Fibroblast of lung (primary cell): ENCODE measurements at regions not wholly inside any gene's neighbourhood (a gene's known extent, or its start where the extent isn't known, plus 50 kb on each side); places are given as distances from the start of the nearest gene placed in this dataset.
"Not testable (repeated sequence)": the region's sequence is repeated elsewhere in the genome, so short reads cannot be mapped to it uniquely, and the experiment has no call there.

ENCODE experiments used
- DNase-seq, 2 donors: peaks; one replicate each; pipeline versions ENCODE4 v3.0.0 to v3.0.0-alpha.2; 2010; ENCODE audit warnings: low read depth in 2 of 2
- H2AFZ ChIP-seq: 2 replicates; pipeline ENCODE4 v1.5.1; 2012; ENCODE audit warnings: low read length, control low read depth, inconsistent platforms
- H3K27ac ChIP-seq: 2 replicates; pipeline ENCODE4 v1.5.1; 2011; ENCODE audit warnings: low read length, control low read depth; ENCODE audit not compliant: insufficient read depth
- H3K27me3 ChIP-seq: 2 replicates; pipeline ENCODE4 v1.5.1; 2011; ENCODE audit warnings: mild to moderate bottlenecking, low read length; ENCODE audit not compliant: control insufficient read depth, insufficient read depth
- H3K36me3 ChIP-seq: 2 replicates; pipeline ENCODE4 v1.5.1; 2011; ENCODE audit warnings: low read length; ENCODE audit not compliant: control insufficient read depth, insufficient read depth
- H3K4me1 ChIP-seq: 2 replicates; pipeline ENCODE4 v1.5.1; 2011; ENCODE audit warnings: low read length; ENCODE audit not compliant: control insufficient read depth, insufficient read depth; ENCODE audit errors: extremely low read depth
- H3K4me2 ChIP-seq: 2 replicates; pipeline ENCODE4 v1.5.1; 2011; ENCODE audit warnings: low read length, control low read depth; ENCODE audit not compliant: insufficient read depth; ENCODE audit errors: extremely low read depth
- H3K4me3 ChIP-seq, 4 experiments: fragments of 200-600 bp in 1 of 4; sonication (generic) in 1 of 4; replicated peaks in 1 of 4; 2 replicates each; pipeline ENCODE4 v1.5.1; 2011 to 2016; ENCODE audit warnings: low read length in 4 of 4, low read depth in 3 of 4, mild to moderate bottlenecking in 3 of 4, control low read depth in 2 of 4, inconsistent platforms in 1 of 4, mixed read lengths in 1 of 4; ENCODE audit not compliant: insufficient read depth in 1 of 4; ENCODE audit errors: control extremely low read depth in 1 of 4
- H3K79me2 ChIP-seq: 2 replicates; pipeline ENCODE4 v1.5.1; 2012; ENCODE audit warnings: mild to moderate bottlenecking, low read length, inconsistent platforms; ENCODE audit not compliant: control insufficient read depth, insufficient read depth
- H3K9ac ChIP-seq: 2 replicates; pipeline ENCODE4 v1.5.1; 2011; ENCODE audit warnings: mild to moderate bottlenecking, low read length, control low read depth; ENCODE audit not compliant: insufficient read depth
- H3K9me3 ChIP-seq: 2 replicates; pipeline ENCODE4 v1.5.1; 2012; ENCODE audit warnings: low read depth, low read length; ENCODE audit not compliant: control insufficient read depth, insufficient read depth
- H4K20me1 ChIP-seq: 2 replicates; pipeline ENCODE4 v1.5.1; 2011; ENCODE audit warnings: low read length; ENCODE audit not compliant: control insufficient read depth, insufficient read depth; ENCODE audit errors: extremely low read depth
- CTCF ChIP-seq, 2 donors: IDR thresholded peaks in 1 of 2; conservative IDR thresholded peaks in 1 of 2; 1 replicate in 1 of 2; 2 replicates in 1 of 2; pipeline ENCODE4 v1.5.1; 2011 to 2012; ENCODE audit warnings: low read length in 2 of 2, control low read depth in 1 of 2, inconsistent platforms in 1 of 2, low read depth in 1 of 2, mild to moderate bottlenecking in 1 of 2
- EZH2 ChIP-seq: IDR thresholded peaks from 2 replicates; pipeline ENCODE4 v1.5.1; 2012; ENCODE audit warnings: low read length, control low read depth, mild to moderate bottlenecking; ENCODE audit errors: missing control alignments

- no peaks in the 10 kb centered on the region for H3K79me2 ChIP-seq
Observed at GRCh38 chr10:20380401-20380800, 516.7 kb downstream of the NEBL start.

GRCh38 chr10:20372748-20373147 is 524.4 kb downstream of the NEBL start:
- H3K36me3 ChIP-seq: no peaks in the 10 kb centered on the region
- H3K9me3 ChIP-seq: no peaks in the 10 kb centered on the region
- no peaks in the 10 kb centered on the region for H3K79me2 ChIP-seq
- TF ChIP-seq CTCF (conservative IDR thresholded peaks at IDR 0.05 in 1 of 2, IDR thresholded peaks at IDR 0.05 in 1 of 2; ENCODE audit: low read depth in 1 of 2, low read length in 2 of 2) (no peak), EZH2 (no peak)
- H3K9ac ChIP-seq: no peak overlapping the region
- H3K4me3 ChIP-seq: no peak overlapping the region
- no peak overlapping the region for H3K27ac ChIP-seq
- no peak for DNase-seq
- H4K20me1 ChIP-seq: no peaks in the 10 kb centered on the region
- H2AFZ ChIP-seq: no peak overlapping the region
- H3K4me1 ChIP-seq: no peaks in the 10 kb centered on the region
- H3K4me2 ChIP-seq: no peak overlapping the region
- H3K27me3 ChIP-seq: no peaks in the 10 kb centered on the region

More at GRCh38 chr10:20380401-20380800, 516.7 kb downstream of the NEBL start:
- no peaks in the 10 kb centered on the region for H3K27me3 ChIP-seq
- no peaks in the 10 kb centered on the region for H3K36me3 ChIP-seq
- no peak overlapping the region for H3K4me2 ChIP-seq
- DNase-seq: no peak
- no peak overlapping the region for H3K9ac ChIP-seq
- H4K20me1 ChIP-seq: no peaks in the 10 kb centered on the region
- no peak overlapping the region for H2AFZ ChIP-seq
- H3K4me1 ChIP-seq: no peaks in the 10 kb centered on the region
- TF ChIP-seq CTCF (conservative IDR thresholded peaks at IDR 0.05 in 1 of 2, IDR thresholded peaks at IDR 0.05 in 1 of 2; ENCODE audit: low read depth in 1 of 2, low read length in 2 of 2): no peak
- no peak for TF ChIP-seq EZH2
- H3K4me3 ChIP-seq: no peak overlapping the region
- no peak overlapping the region for H3K27ac ChIP-seq
- H3K9me3 ChIP-seq: no peaks in the 10 kb centered on the region

- H4K20me1 ChIP-seq, H3K27ac ChIP-seq, H3K9me3 ChIP-seq, H3K36me3 ChIP-seq, H3K4me1 ChIP-seq, H3K27me3 ChIP-seq, H3K9ac ChIP-seq, H2AFZ ChIP-seq, H3K4me2 ChIP-seq, H3K79me2 ChIP-seq, H3K4me3 ChIP-seq, DNase-seq: not testable (repeated sequence)
Observed at GRCh38 chr10:20370977-20371533, 526.1 kb downstream of the NEBL start.
